ENCODE measurements at regions not wholly inside any gene's neighbourhood (a gene's known extent, or its start where the extent isn't known, plus 50 kb on each side); places are given as distances from the start of the nearest gene placed in this dataset.

GRCh38 chr15:23839893-23840474, 152.9 kb upstream of the NDN start:
- TF ChIP-seq CTCF (IDR thresholded peaks at IDR 0.05; ENCODE audit: insufficient read depth, missing control alignments), result no peak
- FAIRE-seq, result no peak
- DNase-seq (ENCODE audit: insufficient read length, low spot score), result no peak

- no peak for DNase-seq (ENCODE audit: insufficient read length, low spot score)
- no peak for FAIRE-seq
- TF ChIP-seq CTCF (IDR thresholded peaks at IDR 0.05; ENCODE audit: insufficient read depth, missing control alignments), result no peak
These were observed 159.1 kb upstream of the NDN start for GRCh38 chr15:23846218-23846617.

GRCh38 chr15:23850666-23851065, 163.6 kb upstream of the NDN start:
- FAIRE-seq, result no peak
- no peak for DNase-seq (ENCODE audit: insufficient read length, low spot score)
- no peak for TF ChIP-seq CTCF (IDR thresholded peaks at IDR 0.05; ENCODE audit: insufficient read depth, missing control alignments)

GRCh38 chr15:23851921-23852320, 164.8 kb upstream of the NDN start:
- no peak for DNase-seq (ENCODE audit: insufficient read length, low spot score)
- no peak for TF ChIP-seq CTCF (IDR thresholded peaks at IDR 0.05; ENCODE audit: insufficient read depth, missing control alignments)

GRCh38 chr15:23853286-23853685, 166.2 kb upstream of the NDN start:
- FAIRE-seq (no peak), DNase-seq (ENCODE audit: insufficient read length, low spot score) (no peak)
- no peak for TF ChIP-seq CTCF (IDR thresholded peaks at IDR 0.05; ENCODE audit: insufficient read depth, missing control alignments)

More at GRCh38 chr15:23851921-23852320, 164.8 kb upstream of the NDN start:
- FAIRE-seq, result no peak

- no peak for DNase-seq (ENCODE audit: insufficient read length, low spot score)
- TF ChIP-seq CTCF (IDR thresholded peaks at IDR 0.05; ENCODE audit: insufficient read depth, missing control alignments), result no peak
- no peak for FAIRE-seq
These were observed 167.3 kb upstream of the NDN start for GRCh38 chr15:23854203-23854911.

Data from D721Med (cell line).